ENCODE measurements at regions not wholly inside any gene's neighbourhood (a gene's known extent, or its start where the extent isn't known, plus 50 kb on each side); places are given as distances from the start of the nearest gene placed in this dataset.

DNA sequence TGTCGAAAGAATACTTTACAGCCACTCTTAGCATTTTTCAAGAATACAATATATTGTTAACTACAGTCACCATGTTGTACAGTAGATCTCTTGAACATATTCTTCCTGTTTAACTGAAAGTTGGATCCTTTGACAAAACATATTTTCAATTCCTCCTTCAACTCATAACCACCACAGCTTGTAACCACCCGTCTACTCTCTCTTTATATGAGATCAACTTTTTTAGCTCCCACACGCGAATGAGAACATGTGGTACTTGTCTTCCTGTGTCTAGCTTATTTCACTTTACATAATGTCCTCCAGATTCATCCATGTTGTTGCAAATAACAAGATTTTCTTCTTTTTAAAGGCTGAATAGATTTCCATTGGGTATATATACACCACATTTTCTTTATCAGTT is 338.3 kb upstream of the IGFBP7 start:
- no peak for DNase-seq

- no peak for DNase-seq
These were observed 336.1 kb upstream of the IGFBP7 start for GRCh38 chr4:57446266-57446665.

GRCh38 chr4:57445686-57446085 is 335.5 kb upstream of the IGFBP7 start:
- DNase-seq: peak; percentile 82

DNA sequence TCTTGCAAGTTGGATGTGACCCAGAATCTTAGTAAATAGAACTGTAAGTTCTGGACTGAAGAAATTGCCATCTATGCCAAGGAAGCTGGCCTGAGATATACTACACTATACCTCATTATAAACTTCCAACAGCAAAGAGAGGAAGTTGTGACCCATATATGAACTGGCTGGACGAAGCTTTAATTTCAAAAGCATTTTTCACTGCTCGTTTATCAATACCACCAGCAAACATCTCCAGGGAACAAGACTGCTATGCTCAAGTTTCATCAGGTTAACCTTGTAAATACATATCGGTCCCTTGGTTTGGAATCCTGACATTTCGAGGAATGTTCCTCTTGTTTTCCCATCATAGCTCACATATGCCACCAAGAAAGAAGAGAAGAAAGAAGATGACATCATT is 334.5 kb upstream of the IGFBP7 start:
- DNase-seq: no peak

GRCh38 chr4:57443787-57444186 is 333.6 kb upstream of the IGFBP7 start:
- DNase-seq: no peak

DNA sequence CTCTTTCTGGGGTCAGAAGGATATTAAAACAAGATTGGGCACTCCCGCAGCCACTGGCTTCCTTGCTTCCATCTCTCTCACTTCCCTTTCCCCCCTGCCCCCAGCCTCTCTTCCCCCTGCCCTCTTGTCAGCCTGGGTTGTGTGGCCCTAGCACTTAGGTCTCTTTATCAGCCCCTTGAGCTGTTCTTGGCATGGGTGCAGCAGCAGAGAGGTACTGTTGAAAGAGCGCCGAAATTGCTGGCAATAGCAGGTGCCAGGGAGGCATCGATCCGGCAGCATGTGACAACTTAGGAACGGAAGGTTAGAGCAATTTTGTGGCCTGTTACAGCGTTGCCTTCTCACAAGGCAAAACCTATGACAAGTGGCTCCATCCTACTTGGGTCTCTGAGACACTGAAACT is 333.1 kb upstream of the IGFBP7 start:
- DNase-seq: no peak

DNA sequence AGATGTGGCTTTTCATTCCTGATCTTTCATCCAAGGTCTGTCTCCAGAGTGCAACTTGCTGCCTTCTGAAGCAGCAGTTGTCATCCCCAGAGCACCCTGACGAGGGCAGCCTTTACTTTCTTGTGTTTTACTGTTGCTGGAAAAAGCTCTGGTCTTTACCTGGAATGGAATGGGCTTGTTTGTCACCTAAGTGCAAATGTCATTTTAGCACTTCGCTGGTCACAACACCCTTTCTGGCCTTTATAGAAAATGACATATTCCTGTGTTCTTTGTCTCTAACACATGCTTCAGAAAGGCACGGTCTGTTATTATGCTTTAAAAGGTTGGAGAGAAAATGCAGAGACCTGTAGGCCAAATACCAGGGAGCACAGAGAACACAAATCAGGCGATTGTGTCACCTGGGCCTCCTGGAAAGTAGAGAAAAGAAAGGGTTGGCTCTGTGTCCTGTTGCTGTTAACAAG is 332.7 kb upstream of the IGFBP7 start:
- peak; percentile 29 for DNase-seq

DNA sequence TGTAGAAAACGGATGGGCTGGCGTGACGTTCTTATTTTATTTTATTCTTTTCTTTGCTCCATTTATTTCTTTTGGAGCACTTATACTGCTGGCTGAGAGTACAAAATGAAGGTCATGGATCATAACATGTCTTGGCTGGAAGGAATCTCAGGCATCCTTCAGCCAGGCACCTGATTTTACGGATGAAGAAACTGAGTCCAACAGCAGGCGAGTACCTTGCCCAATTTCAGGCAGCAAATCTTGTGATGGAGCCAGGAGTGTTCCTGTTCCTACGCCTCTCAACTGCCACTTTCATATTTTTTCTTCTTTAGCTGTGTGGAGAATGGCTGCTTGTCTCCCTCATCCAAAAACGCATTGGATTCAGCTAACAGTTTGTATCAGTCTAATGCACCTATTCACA is 332.1 kb upstream of the IGFBP7 start:
- no peak for DNase-seq

DNA sequence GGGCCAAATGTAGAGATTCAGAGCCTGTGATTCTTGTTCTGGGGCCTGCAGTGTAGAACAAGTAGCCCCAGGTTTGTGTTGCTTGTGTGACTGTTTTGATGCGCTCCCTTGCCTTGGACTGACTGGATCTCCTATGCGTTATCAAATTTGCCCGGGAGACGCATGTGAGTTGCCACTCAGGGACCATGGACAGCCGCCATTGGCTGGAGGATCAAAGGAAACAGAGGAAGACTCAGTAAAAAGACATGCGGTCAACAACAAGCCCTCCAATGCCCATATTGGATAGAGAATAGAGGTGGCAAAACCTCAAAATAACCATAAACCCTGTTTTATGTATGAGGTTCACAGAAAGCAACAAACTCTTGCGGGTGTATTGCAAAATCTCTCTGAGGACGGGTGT is 327.5 kb upstream of the IGFBP7 start:
- DNase-seq: no peak

DNA sequence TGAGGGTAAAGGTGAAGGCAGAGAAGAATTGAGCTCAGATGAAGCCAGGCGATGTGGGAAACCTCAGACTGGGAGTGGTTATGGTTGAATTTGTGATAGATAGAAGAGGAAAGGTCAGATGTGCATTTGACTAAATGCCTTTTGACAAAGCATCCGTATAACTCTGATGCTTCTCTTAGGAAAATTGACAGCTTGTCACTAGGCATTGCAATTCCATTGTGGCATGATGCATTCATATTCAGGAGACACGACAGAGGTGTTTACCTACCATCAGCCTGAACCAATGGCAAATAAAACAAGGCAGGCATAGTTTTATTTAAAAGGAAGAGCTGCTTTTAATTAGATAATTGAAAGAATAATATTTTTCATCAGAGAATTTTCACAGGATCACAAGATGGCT is 325.1 kb upstream of the IGFBP7 start:
- DNase-seq: no peak

DNA sequence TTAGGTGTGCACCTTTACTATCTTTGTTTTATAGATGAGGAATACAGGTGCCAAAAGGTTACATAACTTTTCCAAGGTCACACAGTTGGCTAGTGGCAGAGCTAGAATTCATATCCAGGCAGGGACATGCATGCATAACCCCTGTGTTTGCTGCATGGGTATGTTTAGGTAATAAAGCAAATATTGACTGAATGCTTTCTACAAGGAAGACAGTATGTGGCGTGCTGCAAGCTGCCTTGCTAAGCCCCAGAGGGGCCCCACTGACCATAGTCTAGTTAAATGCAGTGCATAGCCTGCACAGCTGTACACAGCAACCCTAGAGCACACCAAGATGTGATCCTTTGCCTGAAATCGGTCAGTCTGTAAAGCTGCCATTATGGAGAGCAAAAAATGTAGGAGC is 320.5 kb upstream of the IGFBP7 start:
- DNase-seq: no peak

DNA sequence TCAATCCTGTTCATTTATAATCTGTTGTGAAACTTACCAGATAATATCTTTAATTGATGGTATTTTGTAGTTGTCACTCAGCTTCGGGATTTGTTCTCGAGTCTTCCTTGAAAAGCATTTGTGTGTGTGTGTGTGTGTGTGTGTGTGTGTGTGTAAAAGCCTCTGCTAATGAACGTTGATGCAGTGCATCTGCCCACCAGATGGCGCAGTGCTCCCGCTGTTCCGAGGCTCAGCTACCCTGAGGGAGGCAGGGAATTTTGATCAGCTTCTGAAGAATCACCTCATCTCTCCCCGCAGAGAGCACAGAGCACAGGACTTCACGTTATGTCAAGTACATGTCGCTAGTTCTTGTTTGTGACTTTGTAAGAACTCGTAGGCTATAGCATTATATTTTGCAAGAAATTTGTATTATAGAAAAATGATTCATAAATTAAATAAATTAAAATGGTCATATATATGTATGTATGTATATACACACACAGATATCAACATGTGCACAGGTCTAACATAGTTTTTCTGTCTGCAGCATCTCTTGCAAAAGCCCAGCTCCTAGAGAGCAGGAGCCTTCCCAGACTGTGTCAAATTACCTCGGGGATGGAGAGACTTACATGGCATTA is 316.7 kb upstream of the IGFBP7 start:
- DNase-seq: peak; percentile 65

- DNase-seq: no peak
These were observed 315.4 kb upstream of the IGFBP7 start for GRCh38 chr4:57425610-57426009.

GRCh38 chr4:57424232-57424897 is 314.2 kb upstream of the IGFBP7 start:
- DNase-seq: peak; percentile 7

DNA sequence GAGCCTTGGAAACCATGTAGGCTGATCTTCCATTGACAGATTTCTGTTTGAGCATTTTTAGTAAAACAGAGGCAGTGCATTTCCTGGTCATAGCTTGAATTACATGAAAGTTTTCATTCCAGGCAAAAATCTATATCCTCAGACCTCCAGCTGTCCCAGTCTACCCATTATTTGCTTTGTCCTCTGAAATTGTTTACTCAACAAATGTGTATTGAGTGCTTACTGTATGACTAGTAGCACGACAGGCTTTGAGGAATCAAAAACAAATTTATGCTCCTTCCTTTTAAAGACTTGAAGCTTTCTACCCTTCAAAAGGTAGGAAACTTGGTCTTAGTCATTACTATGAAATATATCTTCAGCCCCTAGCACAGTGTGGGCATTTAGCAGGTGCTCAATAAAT is 307.9 kb upstream of the IGFBP7 start:
- no peak for DNase-seq

DNA sequence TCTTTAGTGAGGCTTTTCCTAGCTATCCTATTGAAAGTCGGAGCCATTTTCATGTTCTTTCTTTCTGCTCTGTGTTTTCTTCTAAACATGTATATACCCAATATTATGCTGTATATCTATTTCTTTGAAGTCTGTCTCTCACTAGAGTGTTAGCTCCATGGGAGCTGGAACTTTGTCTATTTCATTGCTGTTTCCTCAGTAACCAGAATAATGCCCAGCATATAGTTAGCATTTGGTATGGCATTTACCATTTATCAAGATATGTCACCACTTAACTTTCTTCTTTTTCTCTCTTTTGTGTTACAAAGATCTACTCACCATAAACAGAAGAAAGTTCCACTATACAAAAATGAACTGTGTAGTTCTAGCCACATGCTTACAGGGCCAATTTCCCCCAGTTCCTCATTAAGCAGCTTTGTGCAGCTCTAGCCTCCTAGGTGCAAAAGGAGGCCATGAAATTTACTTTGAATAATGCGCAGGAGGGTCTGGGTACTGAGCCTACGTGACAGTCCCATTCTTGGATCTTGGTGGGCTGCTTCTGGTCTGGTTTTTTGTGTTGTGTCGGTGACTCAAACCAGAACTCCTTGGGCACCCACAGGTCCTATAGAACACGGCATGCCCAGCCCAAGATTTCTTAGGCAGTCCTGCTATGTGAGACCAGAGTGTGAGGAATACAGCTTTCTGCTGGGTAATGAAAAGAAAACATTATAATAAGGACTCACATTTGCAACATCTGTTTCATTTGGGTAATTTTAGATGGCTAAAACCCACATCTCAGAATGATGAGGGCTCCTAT is 302.3 kb upstream of the IGFBP7 start:
- no peak for DNase-seq

DNA sequence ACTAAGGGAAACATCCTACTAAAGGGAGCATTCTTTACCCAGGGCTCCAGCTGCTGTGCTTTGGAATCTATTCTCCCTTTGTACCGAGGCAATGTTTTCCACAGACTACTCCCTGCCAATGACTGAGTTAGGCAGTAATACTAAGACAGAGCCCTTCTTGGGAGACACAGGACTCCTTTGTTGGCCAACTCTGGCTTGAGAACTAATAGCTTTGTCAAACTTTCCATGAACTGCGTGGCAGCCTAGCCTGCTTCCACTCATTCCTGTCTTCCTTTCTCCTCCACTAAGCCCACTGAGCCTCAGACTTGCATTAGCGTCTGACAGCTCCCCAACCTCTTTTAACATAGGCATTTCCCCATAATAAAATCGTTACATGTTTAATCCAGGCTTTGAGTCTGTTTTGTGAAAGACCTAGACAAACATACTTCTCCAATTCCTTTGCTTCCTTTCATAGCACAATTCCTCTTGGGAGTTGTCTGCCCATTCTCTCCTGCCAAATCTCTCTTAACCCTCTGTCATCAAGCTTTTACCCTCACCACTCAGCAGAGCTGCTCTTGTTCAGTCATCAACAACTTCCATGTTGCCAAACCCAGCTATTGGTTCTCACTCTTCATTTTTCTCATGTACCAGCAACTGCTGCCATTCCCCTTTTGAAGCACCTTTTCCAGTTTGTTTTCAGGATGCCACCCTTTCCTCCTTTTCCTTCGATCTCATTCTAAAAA is 300.3 kb upstream of the IGFBP7 start:
- DNase-seq: no peak

DNA sequence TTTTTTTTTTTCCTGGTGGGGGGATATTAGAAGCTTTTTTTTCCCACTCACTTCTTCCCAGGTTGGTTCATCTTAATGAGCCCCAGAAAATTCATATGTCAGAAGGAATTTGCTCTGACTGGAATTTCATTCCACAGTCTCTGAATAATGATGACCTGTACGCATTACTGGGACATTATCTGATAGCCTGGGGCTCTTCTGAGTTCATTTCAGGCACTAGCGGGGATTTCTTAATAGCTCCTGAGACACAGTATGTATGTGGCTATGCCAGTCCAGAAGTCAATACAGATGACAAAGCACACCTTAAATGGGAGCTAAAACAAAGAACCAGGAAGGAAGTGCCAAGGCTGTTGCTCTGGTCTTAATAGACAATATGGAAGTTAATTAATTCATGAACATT is 295.2 kb upstream of the IGFBP7 start:
- DNase-seq: peak; percentile 11

DNA sequence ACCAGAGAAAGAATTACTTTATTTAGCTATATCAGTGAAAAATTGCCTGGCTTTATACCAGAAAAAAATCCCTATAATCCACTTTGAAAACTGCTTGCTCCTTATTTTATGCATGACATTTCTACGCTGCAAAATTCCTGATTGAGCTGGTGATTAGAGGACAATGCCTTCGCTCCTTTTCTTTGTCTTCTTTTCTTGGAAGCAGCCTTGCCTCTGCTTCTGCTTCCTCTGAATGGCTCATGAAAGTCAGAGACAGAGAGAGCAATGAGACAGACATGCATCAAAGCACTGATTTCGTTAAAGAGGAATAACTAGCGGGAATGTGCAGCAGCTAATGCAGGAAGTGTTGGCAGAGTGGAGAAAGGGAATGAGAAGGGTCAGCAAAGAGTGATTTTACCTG is 294.3 kb upstream of the IGFBP7 start:
- DNase-seq: no peak

DNA sequence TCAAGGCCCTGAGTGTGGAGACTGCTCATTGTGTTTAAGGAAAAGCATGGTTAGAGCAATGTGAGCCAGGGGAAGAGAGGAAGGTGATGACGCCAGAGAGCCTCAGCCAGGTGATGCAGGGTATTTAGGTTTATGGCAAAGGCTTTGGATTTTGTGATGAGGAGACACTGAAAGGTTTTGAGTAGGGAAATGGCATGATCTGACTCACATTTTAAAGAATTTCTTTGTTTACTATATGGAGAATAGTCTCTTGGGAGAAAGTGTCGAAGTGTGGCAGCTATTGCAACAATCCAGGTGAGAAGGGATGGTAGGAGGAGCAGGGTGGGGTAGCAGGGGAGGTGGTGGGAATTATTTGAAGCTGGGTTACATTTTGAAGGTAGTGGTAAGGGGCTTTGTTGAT is 293.4 kb upstream of the IGFBP7 start:
- DNase-seq: no peak

- DNase-seq: no peak
These were observed 291.4 kb upstream of the IGFBP7 start for GRCh38 chr4:57401586-57401985.

DNA sequence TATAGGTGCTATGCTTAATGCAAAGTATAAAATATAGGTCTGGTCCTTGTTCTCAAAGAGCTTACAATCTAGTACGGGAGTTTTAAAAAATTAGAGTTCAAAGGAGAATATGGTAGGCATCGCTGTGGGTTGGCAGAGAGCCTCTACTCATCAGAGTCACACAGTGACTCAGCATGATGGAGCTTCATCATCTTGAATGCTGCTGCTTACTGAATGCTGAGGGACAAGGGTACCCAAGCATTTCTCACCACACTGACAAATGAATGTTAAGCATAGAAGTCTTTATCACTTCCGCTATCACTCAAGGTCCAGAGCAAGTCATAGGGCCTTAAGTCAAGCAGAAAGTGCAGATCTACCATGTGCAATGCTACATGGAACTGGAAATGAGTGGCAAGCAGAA is 268.6 kb upstream of the IGFBP7 start:
- no peak for DNase-seq

DNA sequence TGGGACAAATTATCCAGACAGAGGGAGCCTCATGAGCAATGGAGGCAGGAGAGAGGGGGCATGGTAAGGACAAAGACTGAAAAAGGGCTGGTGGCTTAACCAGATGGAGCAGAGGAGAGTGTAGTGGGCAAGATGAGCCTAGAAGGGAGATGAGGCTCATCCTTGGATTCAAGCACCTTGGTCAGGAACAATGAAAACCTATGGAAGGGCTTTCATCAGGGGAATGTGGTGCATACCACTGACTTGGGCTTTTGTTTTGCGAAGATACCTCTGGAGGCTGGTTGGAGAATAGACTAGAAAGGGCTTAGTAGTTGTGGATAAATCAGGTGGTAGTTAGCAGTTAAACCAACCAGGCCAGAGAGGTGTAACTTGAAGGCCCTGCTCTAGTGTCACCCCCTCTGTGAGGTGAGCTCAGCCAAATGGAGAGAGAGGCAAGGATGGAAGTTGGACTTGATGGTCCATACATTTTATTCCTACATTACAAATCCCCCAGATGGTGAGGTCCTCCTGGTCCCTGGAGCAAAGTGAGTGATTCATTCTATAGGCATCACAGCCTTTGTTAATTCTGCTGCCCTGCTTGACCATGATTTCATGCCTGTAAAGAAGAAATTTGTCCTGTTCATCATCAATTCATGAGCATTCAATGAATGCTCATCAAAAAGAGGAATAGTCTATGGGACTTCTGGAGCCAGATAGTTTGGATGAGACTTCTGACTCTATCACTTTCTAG is 264.8 kb upstream of the IGFBP7 start:
- no peak for DNase-seq

Measured in kidney glomerular epithelial cell (primary cell).